HG03432 (cell line): ENCODE measurements at regions not wholly inside any gene's neighbourhood (a gene's known extent, or its start where the extent isn't known, plus 50 kb on each side); places are given as distances from the start of the nearest gene placed in this dataset.
"Not testable (repeated sequence)": the region's sequence is repeated elsewhere in the genome, so short reads cannot be mapped to it uniquely, and the experiment has no call there.

Experiments
- ATAC-seq: cut with Tn5 transposase; IDR thresholded peaks from one replicate; pipeline ENCODE4 v1.9.1; 2021; ENCODE audit warnings: mild to moderate bottlenecking, moderate library complexity; ENCODE audit not compliant: unreplicated experiment

GRCh38 chr16:54985156-54985555, 54.5 kb downstream of the IRX5 start:
- no peak for ATAC-seq

GRCh38 chr16:54985668-54986067, 55.0 kb downstream of the IRX5 start:
- no peak for ATAC-seq

GRCh38 chr16:54986409-54986808, 55.7 kb downstream of the IRX5 start:
- no peak for ATAC-seq

- no peak for ATAC-seq
Measured at GRCh38 chr16:54987081-54987480, 56.4 kb downstream of the IRX5 start.

GRCh38 chr16:54991525-54991924, 60.9 kb downstream of the IRX5 start:
- no peak for ATAC-seq

GRCh38 chr16:54991946-54992345, 61.3 kb downstream of the IRX5 start:
- not testable (repeated sequence) for ATAC-seq

- no peak for ATAC-seq
Measured at GRCh38 chr16:54993106-54993895, 62.6 kb downstream of the IRX5 start.

GRCh38 chr16:54996186-54996585, 65.5 kb downstream of the IRX5 start:
- ATAC-seq = no peak

GRCh38 chr16:54998834-54999233, 68.2 kb downstream of the IRX5 start:
- no peak for ATAC-seq

GRCh38 chr16:54999481-54999880, 68.8 kb downstream of the IRX5 start:
- ATAC-seq = no peak

- ATAC-seq = no peak
Measured at GRCh38 chr16:55000595-55000994, 69.9 kb downstream of the IRX5 start.

- ATAC-seq = no peak
Measured at GRCh38 chr16:55001931-55002330, 71.3 kb downstream of the IRX5 start.

- ATAC-seq = no peak
Measured at GRCh38 chr16:55002419-55002818, 71.8 kb downstream of the IRX5 start.

- no peak for ATAC-seq
Measured at GRCh38 chr16:55003306-55003705, 72.6 kb downstream of the IRX5 start.

GRCh38 chr16:55003916-55004315, 73.3 kb downstream of the IRX5 start:
- ATAC-seq = no peak

- no peak for ATAC-seq
Measured at GRCh38 chr16:55007504-55007903, 76.8 kb downstream of the IRX5 start.

GRCh38 chr16:55008836-55009510, 78.3 kb downstream of the IRX5 start:
- ATAC-seq = no peak

- no peak for ATAC-seq
Measured at GRCh38 chr16:55009581-55009980, 78.9 kb downstream of the IRX5 start.

- no peak for ATAC-seq
Measured at GRCh38 chr16:55010492-55011160, 80.0 kb downstream of the IRX5 start.

- no peak for ATAC-seq
Measured at GRCh38 chr16:55012362-55012761, 81.7 kb downstream of the IRX5 start.

- no peak for ATAC-seq
Measured at GRCh38 chr16:55012793-55013192, 82.1 kb downstream of the IRX5 start.

GRCh38 chr16:55014022-55014421, 83.4 kb downstream of the IRX5 start:
- no peak for ATAC-seq
